ENCODE measurements at regions not wholly inside any gene's neighbourhood (a gene's known extent, or its start where the extent isn't known, plus 50 kb on each side); places are given as distances from the start of the nearest gene placed in this dataset.

DNA sequence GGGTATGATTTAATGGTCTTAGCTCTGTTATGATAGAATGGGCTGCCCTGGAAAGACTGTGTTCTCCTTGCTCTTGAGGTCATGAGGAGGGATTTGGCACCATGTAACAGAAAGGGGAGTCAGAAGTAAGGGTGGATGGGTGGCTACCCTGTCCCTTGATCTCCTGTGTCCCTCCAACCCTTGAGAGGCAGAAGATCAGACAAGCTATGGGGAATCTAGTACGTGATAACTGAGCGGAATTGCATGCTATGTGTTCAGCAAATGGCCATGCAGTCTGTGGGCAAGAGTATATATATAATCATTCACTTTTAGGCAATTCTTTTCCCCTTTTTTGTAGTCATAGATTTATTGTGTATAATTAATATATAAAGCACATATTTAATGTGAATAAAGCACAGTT, 174.9 kb downstream of the SEC23IP start:
- TF ChIP-seq REST (IDR thresholded peaks at IDR 0.05; ENCODE audit: insufficient replicate concordance, low read depth) (no peak), POLR2AphosphoS5 (IDR thresholded peaks at IDR 0.05; ENCODE audit: low read depth) (no peak), GABPA (IDR thresholded peaks at IDR 0.05; ENCODE audit: low read depth) (no peak)
- TF ChIP-seq, protein P1, sequence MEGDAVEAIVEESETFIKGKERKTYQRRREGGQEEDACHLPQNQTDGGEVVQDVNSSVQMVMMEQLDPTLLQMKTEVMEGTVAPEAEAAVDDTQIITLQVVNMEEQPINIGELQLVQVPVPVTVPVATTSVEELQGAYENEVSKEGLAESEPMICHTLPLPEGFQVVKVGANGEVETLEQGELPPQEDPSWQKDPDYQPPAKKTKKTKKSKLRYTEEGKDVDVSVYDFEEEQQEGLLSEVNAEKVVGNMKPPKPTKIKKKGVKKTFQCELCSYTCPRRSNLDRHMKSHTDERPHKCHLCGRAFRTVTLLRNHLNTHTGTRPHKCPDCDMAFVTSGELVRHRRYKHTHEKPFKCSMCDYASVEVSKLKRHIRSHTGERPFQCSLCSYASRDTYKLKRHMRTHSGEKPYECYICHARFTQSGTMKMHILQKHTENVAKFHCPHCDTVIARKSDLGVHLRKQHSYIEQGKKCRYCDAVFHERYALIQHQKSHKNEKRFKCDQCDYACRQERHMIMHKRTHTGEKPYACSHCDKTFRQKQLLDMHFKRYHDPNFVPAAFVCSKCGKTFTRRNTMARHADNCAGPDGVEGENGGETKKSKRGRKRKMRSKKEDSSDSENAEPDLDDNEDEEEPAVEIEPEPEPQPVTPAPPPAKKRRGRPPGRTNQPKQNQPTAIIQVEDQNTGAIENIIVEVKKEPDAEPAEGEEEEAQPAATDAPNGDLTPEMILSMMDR (IDR thresholded peaks at IDR 0.05; ENCODE audit: insufficient read depth, low read length): no peak

Data from HL-60 (cell line).